Tibial nerve (tissue), 3 donors: ENCODE measurements at regions not wholly inside any gene's neighbourhood (a gene's known extent, or its start where the extent isn't known, plus 50 kb on each side); places are given as distances from the start of the nearest gene placed in this dataset.

ENCODE experiments used
- POLR2A ChIP-seq, 2 donors: fragments of 450-650 bp; IDR thresholded peaks; one replicate each; pipeline ENCODE4 v1.6.1; 2017; ENCODE audit warnings: antibody characterized with exemption in 2 of 2, mild to moderate bottlenecking in 2 of 2, moderate library complexity in 2 of 2
- TF ChIP-seq, protein P1 (sequence below), 5 experiments: fragments of 200-600 bp in 3 of 5; fragments of 450-650 bp in 2 of 5; sonication (generic) in 3 of 5; IDR thresholded peaks; one replicate each; pipeline ENCODE4 v1.5.1; 2016 to 2019; ENCODE audit warnings: antibody characterized with exemption in 5 of 5, mild to moderate bottlenecking in 3 of 5, moderate library complexity in 2 of 5

DNA sequence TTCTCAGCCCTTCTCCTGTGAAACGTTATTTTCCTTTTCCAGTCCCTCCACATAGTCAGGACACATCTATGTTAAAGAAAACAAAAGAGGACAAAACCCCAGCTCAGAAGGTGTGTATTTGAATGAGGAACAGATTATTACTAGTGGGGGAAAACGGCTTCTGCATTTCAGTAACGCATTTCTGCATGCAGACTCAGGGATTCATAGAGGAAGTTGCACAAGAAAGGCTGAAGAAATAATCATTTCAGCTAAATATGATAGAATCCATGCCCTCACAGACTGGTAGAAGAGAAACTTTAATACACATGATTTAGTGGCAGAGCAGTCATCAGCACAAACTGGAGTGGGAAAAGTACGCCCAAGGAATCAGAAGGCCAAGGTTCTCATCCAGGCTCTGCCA, 270.8 kb upstream of the FGF13 start:
- TF ChIP-seq POLR2A (IDR thresholded peaks at IDR 0.05): no peak
- TF ChIP-seq, protein P1, sequence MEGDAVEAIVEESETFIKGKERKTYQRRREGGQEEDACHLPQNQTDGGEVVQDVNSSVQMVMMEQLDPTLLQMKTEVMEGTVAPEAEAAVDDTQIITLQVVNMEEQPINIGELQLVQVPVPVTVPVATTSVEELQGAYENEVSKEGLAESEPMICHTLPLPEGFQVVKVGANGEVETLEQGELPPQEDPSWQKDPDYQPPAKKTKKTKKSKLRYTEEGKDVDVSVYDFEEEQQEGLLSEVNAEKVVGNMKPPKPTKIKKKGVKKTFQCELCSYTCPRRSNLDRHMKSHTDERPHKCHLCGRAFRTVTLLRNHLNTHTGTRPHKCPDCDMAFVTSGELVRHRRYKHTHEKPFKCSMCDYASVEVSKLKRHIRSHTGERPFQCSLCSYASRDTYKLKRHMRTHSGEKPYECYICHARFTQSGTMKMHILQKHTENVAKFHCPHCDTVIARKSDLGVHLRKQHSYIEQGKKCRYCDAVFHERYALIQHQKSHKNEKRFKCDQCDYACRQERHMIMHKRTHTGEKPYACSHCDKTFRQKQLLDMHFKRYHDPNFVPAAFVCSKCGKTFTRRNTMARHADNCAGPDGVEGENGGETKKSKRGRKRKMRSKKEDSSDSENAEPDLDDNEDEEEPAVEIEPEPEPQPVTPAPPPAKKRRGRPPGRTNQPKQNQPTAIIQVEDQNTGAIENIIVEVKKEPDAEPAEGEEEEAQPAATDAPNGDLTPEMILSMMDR (IDR thresholded peaks at IDR 0.05): no peak
